ENCODE measurements at regions not wholly inside any gene's neighbourhood (a gene's known extent, or its start where the extent isn't known, plus 50 kb on each side); places are given as distances from the start of the nearest gene placed in this dataset.

DNA sequence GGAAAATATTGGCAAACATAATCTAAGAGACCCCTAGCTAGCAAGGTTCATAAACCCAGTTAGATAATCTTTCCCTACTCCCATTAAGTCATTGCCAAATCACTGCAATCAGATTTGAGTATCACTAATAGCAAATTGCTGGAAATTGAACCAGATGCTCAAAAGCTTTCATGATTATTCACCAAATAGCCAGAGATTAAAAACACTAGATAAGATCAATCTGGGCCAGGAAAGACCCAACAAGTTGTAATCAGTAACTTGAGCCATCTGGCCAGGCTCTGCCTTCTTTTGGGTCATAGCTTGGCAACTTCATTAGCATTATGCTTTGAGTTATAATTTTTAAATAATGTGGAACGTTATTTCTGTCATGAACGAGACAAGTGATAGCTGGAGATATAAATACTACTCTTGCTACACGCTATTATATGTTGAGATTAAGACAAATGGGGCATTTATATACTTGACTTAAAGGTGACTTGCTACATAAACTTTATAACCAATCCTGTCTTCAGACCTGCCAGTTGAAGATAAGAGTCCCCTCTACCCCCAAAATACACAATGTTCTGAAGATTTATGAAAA, 196.6 kb upstream of the EDNRA start:
- Histone ChIP-seq H3K4me1 (no peaks in the 10 kb centered on the region), H3K9me3 (peaks cover 0 to 7% (median 0%) of the 10 kb centered on the region in 4 donors), H3K27ac (no peak overlapping the region), H3K36me3 (no peaks in the 10 kb centered on the region), H3K27me3 (no peaks in the 10 kb centered on the region), H3K4me3 (no peak overlapping the region)
- TF ChIP-seq EP300 (IDR thresholded peaks at IDR 0.05) (no peak), POLR2A (IDR thresholded peaks at IDR 0.05) (no peak)
- TF ChIP-seq, protein P1, sequence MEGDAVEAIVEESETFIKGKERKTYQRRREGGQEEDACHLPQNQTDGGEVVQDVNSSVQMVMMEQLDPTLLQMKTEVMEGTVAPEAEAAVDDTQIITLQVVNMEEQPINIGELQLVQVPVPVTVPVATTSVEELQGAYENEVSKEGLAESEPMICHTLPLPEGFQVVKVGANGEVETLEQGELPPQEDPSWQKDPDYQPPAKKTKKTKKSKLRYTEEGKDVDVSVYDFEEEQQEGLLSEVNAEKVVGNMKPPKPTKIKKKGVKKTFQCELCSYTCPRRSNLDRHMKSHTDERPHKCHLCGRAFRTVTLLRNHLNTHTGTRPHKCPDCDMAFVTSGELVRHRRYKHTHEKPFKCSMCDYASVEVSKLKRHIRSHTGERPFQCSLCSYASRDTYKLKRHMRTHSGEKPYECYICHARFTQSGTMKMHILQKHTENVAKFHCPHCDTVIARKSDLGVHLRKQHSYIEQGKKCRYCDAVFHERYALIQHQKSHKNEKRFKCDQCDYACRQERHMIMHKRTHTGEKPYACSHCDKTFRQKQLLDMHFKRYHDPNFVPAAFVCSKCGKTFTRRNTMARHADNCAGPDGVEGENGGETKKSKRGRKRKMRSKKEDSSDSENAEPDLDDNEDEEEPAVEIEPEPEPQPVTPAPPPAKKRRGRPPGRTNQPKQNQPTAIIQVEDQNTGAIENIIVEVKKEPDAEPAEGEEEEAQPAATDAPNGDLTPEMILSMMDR (IDR thresholded peaks at IDR 0.05): no peak
- WGBS, 2 donors: 75 to 78% methylated on average over 3 of the region's 3 CpGs
- no peak for DNase-seq (ENCODE audit: low spot score in 2 of 2)

DNA sequence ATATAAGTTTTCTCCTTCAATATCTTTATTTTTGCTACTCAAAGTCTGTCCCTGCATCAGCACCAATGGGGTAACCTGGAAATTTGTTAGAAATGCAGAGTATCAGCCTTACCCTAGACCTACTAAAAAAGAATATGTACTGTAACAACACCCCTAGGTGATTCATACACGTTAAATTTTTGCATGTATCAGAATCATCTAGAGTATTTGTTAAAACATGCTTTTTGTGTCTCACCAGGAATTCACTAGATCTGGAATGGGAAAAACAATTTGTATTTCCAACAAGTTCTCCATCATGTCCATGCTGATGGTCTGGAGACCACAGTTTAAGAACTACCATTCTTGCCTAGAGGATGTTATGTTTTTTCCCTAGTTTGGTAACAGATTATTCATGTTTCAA, 196.0 kb upstream of the EDNRA start:
- peaks cover 0 to 7% (median 0%) of the 10 kb centered on the region in 4 donors for H3K9me3 ChIP-seq
- H3K4me3 ChIP-seq: no peak overlapping the region
- DNase-seq (ENCODE audit: low spot score in 2 of 2): no peak
- no peaks in the 10 kb centered on the region for H3K27me3 ChIP-seq
- WGBS, 2 donors: 81 to 85% methylated on average over 1 of the region's 1 CpG
- TF ChIP-seq POLR2A (IDR thresholded peaks at IDR 0.05) (no peak), EP300 (IDR thresholded peaks at IDR 0.05) (no peak)
- TF ChIP-seq, protein P1 (IDR thresholded peaks at IDR 0.05): no peak
- H3K4me1 ChIP-seq: no peaks in the 10 kb centered on the region
- H3K36me3 ChIP-seq: no peaks in the 10 kb centered on the region
- H3K27ac ChIP-seq: no peak overlapping the region

DNA sequence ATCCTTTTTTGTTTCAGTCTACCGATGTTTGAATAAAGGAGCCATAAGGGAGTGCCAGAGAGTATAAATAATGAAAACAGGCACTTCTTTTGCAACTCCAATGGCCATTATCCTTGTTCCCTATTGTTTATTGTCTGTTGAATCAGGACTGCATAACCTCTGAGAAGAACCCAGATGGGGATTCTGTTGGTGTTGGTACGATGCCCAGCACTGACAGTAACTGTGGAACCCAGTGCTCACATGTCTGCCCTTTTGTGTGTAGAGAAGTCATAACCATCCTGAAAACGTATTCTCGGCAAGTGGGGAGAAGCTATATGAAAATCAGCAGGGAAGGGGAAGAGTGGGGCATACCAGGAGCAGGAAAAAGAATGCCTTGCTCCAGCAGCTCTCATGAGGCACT, 195.1 kb upstream of the EDNRA start:
- TF ChIP-seq EP300 (IDR thresholded peaks at IDR 0.05) (no peak), POLR2A (IDR thresholded peaks at IDR 0.05) (no peak)
- TF ChIP-seq, protein P1 (IDR thresholded peaks at IDR 0.05): no peak
- Histone ChIP-seq H3K27me3 (no peaks in the 10 kb centered on the region), H3K4me3 (no peak overlapping the region), H3K27ac (no peak overlapping the region), H3K9me3 (peaks cover 0 to 7% (median 0%) of the 10 kb centered on the region in 4 donors), H3K36me3 (no peaks in the 10 kb centered on the region), H3K4me1 (no peaks in the 10 kb centered on the region)
- 50 to 65% methylated on average over 4 of the region's 4 CpGs for WGBS, 2 donors
- DNase-seq (ENCODE audit: low spot score in 2 of 2): no peak

DNA sequence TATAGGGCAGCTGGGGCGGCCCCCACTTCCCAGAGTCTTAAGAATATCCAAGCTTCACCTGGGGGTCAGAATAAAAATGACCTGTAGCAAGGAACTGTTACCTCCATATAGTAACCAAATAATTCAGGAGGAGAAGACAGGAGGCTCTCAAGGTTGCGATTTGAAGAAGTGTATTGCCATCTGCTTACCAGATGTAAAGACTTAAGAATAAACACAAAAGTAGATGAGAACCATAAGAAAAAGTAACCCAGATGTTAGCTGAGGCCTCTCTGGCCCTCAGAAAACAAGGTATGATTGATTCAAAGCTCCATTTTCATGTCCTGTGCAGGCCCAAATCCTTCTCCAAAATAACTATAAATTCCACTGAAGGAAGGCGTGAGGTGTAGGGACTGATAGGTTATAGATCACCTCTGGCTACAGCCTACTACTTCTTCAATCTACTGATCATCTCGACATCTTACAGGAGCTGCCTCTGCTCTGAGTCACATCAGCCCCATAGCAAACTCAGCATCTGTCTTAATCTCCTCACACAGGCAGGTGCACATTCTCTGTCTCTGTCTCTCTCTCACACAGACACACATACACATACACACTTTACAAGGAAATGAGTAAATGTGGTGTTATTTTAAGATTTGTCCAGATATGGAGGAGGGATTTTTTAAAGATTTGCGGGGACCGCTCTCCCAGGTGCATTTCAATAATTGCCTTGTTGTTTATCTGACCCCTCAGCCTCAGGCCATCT, 193.9 kb upstream of the EDNRA start:
- H3K4me1 ChIP-seq: no peaks in the 10 kb centered on the region
- no peaks in the 10 kb centered on the region for H3K36me3 ChIP-seq
- DNase-seq (ENCODE audit: low spot score in 2 of 2): no peak
- 83 to 89% methylated on average over 6 of the region's 6 CpGs for WGBS, 2 donors
- TF ChIP-seq POLR2A (IDR thresholded peaks at IDR 0.05): no peak
- TF ChIP-seq EP300 (IDR thresholded peaks at IDR 0.05): no peak
- TF ChIP-seq, protein P1 (IDR thresholded peaks at IDR 0.05): no peak
- H3K27ac ChIP-seq: peak overlapping the region in 1 of 4 donors; percentile 2
- no peak overlapping the region for H3K4me3 ChIP-seq
- H3K9me3 ChIP-seq: peaks cover 0 to 5% (median 0%) of the 10 kb centered on the region in 4 donors
- no peaks in the 10 kb centered on the region for H3K27me3 ChIP-seq

DNA sequence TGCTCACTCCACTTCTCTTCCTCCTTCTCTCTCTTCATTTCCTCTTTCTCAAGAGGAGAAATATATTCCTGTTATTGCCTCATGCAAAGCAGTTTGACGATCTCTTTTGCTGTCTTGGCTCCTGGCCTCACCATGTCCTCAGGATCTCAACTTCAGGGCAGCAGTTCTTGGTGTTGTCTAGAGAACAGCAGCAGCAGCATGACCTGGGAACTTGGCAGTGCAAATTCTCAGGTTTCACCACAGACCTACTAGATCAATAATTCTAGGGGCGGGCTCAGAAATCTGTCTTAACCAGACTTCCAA, 193.4 kb upstream of the EDNRA start:
- H3K4me1 ChIP-seq: no peaks in the 10 kb centered on the region
- no peak overlapping the region for H3K4me3 ChIP-seq
- WGBS, 2 donors: 67 to 69% methylated on average over 2 of the region's 2 CpGs
- no peak overlapping the region for H3K27ac ChIP-seq
- no peak for TF ChIP-seq EP300 (IDR thresholded peaks at IDR 0.05)
- no peak for TF ChIP-seq POLR2A (IDR thresholded peaks at IDR 0.05)
- TF ChIP-seq, protein P1 (IDR thresholded peaks at IDR 0.05): no peak
- peaks cover 0 to 1% (median 0%) of the 10 kb centered on the region in 4 donors for H3K9me3 ChIP-seq
- no peaks in the 10 kb centered on the region for H3K36me3 ChIP-seq
- no peak for DNase-seq (ENCODE audit: low spot score in 2 of 2)
- H3K27me3 ChIP-seq: no peaks in the 10 kb centered on the region

Data from tibial nerve (tissue), 4 donors.